HG02588 (cell line): ENCODE measurements at regions not wholly inside any gene's neighbourhood (a gene's known extent, or its start where the extent isn't known, plus 50 kb on each side); places are given as distances from the start of the nearest gene placed in this dataset.
"Not testable (repeated sequence)": the region's sequence is repeated elsewhere in the genome, so short reads cannot be mapped to it uniquely, and the experiment has no call there.

Source experiments
- ATAC-seq: cut with Tn5 transposase; IDR thresholded peaks from one replicate; pipeline ENCODE4 v1.9.1; 2021; ENCODE audit warnings: mild to moderate bottlenecking, moderate library complexity; ENCODE audit not compliant: unreplicated experiment

GRCh38 chr6:121544691-121545090, 109.2 kb downstream of the GJA1 start:
- no peak for ATAC-seq

GRCh38 chr6:121548131-121548530, 112.7 kb downstream of the GJA1 start:
- ATAC-seq: no peak

- ATAC-seq: no peak
Observed at GRCh38 chr6:121549736-121550135, 114.3 kb downstream of the GJA1 start.

GRCh38 chr6:121550491-121551010, 115.1 kb downstream of the GJA1 start:
- no peak for ATAC-seq

GRCh38 chr6:121555201-121555600, 119.8 kb downstream of the GJA1 start:
- no peak for ATAC-seq

- ATAC-seq: not testable (repeated sequence)
Observed at GRCh38 chr6:121556149-121556548, 120.7 kb downstream of the GJA1 start.

GRCh38 chr6:121557146-121557940, 121.9 kb downstream of the GJA1 start:
- no peak for ATAC-seq

- ATAC-seq: no peak
Observed at GRCh38 chr6:121559611-121560269, 124.3 kb downstream of the GJA1 start.

- ATAC-seq: no peak
Observed at GRCh38 chr6:121560476-121560875, 125.0 kb downstream of the GJA1 start.

- ATAC-seq: no peak
Observed at GRCh38 chr6:121563286-121563685, 127.8 kb downstream of the GJA1 start.

- ATAC-seq: not testable (repeated sequence)
Observed at GRCh38 chr6:121564529-121564928, 129.1 kb downstream of the GJA1 start.

GRCh38 chr6:121571455-121571854, 136.0 kb downstream of the GJA1 start:
- no peak for ATAC-seq

- ATAC-seq: no peak
Observed at GRCh38 chr6:121573481-121573880, 138.0 kb downstream of the GJA1 start.

- no peak for ATAC-seq
Observed at GRCh38 chr6:121578216-121578615, 142.8 kb downstream of the GJA1 start.

- no peak for ATAC-seq
Observed at GRCh38 chr6:121579478-121579877, 144.0 kb downstream of the GJA1 start.

GRCh38 chr6:121581327-121581726, 145.9 kb downstream of the GJA1 start:
- ATAC-seq: no peak

- no peak for ATAC-seq
Observed at GRCh38 chr6:121582262-121582661, 146.8 kb downstream of the GJA1 start.

GRCh38 chr6:121584586-121585369, 149.3 kb downstream of the GJA1 start:
- ATAC-seq: no peak

- no peak for ATAC-seq
Observed at GRCh38 chr6:121590438-121590837, 155.0 kb downstream of the GJA1 start.

- no peak for ATAC-seq
Observed at GRCh38 chr6:121590916-121591315, 155.5 kb downstream of the GJA1 start.

- no peak for ATAC-seq
Observed at GRCh38 chr6:121592261-121592935, 157.0 kb downstream of the GJA1 start.
